GM12892 (cell line): ENCODE measurements at regions not wholly inside any gene's neighbourhood (a gene's known extent, or its start where the extent isn't known, plus 50 kb on each side); places are given as distances from the start of the nearest gene placed in this dataset.

Source experiments
- POLR2A ChIP-seq: IDR thresholded peaks from 2 replicates; pipeline ENCODE4 v1.6.1; 2011; ENCODE audit warnings: low read depth, low read length, control low read depth
- POLR2AphosphoS5 ChIP-seq: IDR thresholded peaks from 2 replicates; pipeline ENCODE4 v1.6.1; 2011; ENCODE audit warnings: low read depth, low read length, control low read depth

DNA sequence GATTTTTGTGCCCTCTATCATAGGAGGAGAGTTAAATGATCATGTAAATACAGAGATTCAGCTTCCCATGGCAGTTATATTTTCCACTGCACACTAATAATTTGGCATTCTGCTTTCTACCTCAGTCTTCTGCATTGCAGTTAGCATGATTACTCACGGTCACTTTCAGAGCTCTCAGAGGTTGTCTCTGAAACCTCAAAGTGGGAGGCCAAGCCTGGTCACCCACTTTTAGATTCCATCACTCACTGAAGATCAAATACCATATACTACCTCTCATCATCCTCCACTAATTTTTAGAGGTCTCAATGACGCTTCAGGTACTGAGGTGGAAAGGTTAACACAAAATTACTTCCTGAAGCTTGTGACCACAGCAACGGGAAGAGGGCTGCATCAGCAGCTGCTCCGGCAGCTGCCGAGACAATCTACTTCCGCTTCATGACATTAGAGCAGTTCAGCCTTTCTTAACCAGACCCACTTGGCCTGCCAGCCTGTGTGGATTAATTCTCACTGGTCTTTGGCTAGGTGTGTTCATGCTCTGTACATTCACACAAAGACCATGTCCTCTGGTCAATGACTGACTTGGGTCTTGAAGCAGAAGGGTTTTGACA, 416.4 kb upstream of the PDZRN3 start:
- no peak for TF ChIP-seq POLR2A
- TF ChIP-seq POLR2AphosphoS5: no peak
